ENCODE measurements at regions not wholly inside any gene's neighbourhood (a gene's known extent, or its start where the extent isn't known, plus 50 kb on each side); places are given as distances from the start of the nearest gene placed in this dataset.

DNA sequence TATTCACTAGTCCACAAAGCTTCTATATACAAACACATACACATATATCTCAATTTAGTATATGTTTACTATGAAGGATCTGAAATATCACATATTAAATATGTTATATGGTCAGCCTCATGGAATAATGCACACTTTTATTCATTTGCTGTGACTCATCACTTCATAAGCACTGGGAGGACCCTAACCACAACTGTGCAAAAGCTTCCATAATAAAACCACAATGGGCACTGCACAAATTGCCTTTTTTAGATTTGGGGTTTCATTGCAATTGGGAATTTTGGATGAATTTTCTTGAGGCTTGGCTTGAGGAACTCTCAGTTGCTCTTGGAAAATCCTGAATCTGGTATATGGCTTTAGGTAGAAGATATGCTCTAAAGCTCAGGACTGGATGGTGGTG is 399.4 kb downstream of the C12orf75 start:
- no peak overlapping the region for H3K4me3 Mint-ChIP-seq
- no peaks in the 10 kb centered on the region for H3K4me1 Mint-ChIP-seq
- DNase-seq (no peak), ATAC-seq (replicated peaks) (no peak)
- no peaks in the 10 kb centered on the region for H3K9me3 Mint-ChIP-seq
- no peak overlapping the region for H3K27ac Mint-ChIP-seq
- H3K36me3 Mint-ChIP-seq, result no peaks in the 10 kb centered on the region
- H3K27me3 Mint-ChIP-seq, result peaks cover 0 to 5% of the 10 kb centered on the region in 2 donors

DNA sequence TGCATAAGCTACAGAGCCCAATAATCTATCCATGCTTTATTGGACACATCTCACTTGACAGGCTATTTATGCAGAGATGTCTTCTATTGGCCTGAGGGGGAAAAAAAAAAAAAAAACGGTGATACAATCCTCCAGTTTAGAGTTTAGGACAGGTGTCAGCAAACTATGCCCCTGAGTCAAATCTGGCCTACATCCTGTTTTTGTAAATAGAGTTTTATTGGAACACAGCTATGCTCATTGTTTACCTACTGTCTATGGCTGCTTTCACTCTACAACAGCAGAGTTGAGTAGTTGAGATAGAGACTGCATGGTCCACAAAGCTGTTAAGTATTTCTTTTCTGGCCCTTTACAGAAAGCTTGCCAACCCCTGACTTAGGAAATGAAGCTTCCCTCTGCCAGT is 403.1 kb downstream of the C12orf75 start:
- Mint-ChIP-seq H3K4me3 (no peak overlapping the region), H3K27me3 (peaks cover 0 to 5% of the 10 kb centered on the region in 2 donors), H3K36me3 (no peaks in the 10 kb centered on the region), H3K9me3 (no peaks in the 10 kb centered on the region), H3K27ac (no peak overlapping the region), H3K4me1 (no peaks in the 10 kb centered on the region)
- ATAC-seq (replicated peaks) (no peak), DNase-seq (no peak)

DNA sequence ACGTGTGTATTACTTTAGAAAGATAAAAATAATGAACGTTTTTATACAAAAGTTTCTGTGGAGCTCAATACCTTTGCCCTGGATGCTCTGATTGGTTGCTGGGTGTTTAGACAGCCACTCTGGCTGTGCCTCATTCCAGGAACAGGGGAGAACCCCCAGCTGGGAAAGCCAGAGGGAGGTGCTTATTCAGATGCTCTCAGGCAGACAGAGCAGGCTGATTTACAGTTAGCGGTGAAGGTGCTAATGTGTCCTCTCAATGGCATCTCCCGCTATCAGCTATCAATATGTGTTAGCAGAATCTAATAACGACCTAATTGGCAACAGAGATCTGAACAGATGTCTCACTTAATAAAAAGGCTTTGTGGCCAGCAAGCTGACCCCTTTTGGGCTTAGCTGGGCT is 402.3 kb downstream of the NUAK1 start:
- H3K4me1 Mint-ChIP-seq, result no peaks in the 10 kb centered on the region
- no peak overlapping the region for H3K27ac Mint-ChIP-seq
- H3K9me3 Mint-ChIP-seq, result no peaks in the 10 kb centered on the region
- H3K4me3 Mint-ChIP-seq, result no peak overlapping the region
- no peaks in the 10 kb centered on the region for H3K36me3 Mint-ChIP-seq
- ATAC-seq (replicated peaks) (no peak), DNase-seq (no peak)
- no peaks in the 10 kb centered on the region for H3K27me3 Mint-ChIP-seq

DNA sequence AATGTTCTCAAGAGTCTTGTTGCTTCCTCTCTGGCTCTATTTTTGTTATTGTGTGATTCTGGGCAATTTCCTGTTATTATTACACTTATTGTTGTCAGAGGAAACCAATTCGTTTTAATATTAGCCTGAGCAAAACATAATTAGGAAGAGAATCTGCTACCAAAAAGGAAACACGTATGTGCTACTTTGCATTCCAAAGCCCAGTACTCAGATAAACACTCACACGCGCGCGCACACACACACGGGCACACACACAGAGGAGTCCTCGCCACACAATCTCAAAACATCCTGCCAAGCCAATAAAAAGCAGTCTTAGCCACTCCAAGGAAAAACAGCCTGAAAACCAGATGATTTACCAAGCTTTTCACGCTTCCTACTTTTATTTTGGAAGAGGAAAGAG is 400.7 kb downstream of the NUAK1 start:
- ATAC-seq (replicated peaks) (no peak), DNase-seq (no peak)
- Mint-ChIP-seq H3K4me1 (no peaks in the 10 kb centered on the region), H3K9me3 (no peaks in the 10 kb centered on the region), H3K27me3 (peaks cover 0 to 4% of the 10 kb centered on the region in 2 donors), H3K36me3 (no peaks in the 10 kb centered on the region), H3K4me3 (no peak overlapping the region), H3K27ac (no peak overlapping the region)

DNA sequence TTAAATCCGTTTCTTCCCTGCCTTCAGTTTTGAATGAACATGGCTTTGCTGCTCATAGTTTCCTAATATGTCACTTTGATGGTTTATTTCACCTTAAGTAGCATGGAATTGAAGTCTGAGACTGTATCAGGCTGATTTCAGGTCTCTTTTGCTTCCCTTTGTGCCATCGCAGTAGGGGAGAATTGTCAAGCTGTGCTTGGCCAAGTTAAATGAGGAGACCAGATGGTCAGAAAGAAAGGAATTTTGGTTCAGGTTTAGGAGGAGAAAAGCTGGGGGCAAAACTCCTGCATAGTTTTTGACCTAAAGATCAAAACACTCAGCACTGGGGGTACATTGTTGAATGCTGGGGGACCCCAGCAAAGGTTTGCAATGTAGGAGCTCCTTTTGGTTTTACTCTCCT is 398.4 kb downstream of the NUAK1 start:
- H3K9me3 Mint-ChIP-seq, result no peaks in the 10 kb centered on the region
- ATAC-seq (replicated peaks) (no peak), DNase-seq (no peak)
- H3K4me3 Mint-ChIP-seq, result no peak overlapping the region
- H3K36me3 Mint-ChIP-seq, result no peaks in the 10 kb centered on the region
- H3K27me3 Mint-ChIP-seq, result peaks cover 0 to 4% of the 10 kb centered on the region in 2 donors
- H3K4me1 Mint-ChIP-seq, result no peaks in the 10 kb centered on the region
- no peak overlapping the region for H3K27ac Mint-ChIP-seq

DNA sequence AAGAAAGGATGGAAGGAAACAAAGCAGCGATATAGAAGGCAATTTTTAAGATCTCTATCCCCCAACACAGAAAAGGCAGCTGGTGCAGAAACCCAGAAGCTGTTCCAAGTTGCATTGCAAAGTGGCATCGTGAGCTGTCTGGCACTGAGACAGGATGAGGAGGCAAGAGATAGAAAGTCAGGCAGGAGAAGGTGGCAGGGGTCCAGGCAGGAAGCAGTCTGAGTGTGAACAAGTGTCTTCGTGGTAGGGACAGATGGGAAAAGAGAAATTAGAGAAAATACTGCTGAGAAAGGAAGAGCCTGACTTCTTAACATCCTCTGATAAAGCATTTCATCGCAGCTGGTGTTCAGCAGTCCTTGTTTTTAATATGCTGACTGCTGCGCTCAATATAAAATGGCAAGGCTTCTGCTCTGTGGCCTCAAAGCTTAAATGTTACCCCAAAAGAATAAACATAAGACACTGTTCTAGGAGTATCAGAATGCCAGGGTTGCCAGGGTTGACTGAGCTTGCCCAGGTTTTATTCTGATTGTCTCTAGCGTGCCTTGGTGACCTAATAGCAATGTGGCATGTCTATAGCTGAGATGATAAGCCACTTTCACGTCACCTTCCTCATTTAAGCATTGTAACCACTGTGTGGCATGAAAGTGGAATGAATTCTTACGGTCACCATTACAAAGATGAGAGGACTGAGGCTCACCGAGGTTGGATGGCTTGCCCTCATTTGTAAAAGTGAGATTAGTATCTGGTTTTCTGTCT is 397.6 kb downstream of the NUAK1 start:
- H3K4me3 Mint-ChIP-seq, result no peak overlapping the region

DNA sequence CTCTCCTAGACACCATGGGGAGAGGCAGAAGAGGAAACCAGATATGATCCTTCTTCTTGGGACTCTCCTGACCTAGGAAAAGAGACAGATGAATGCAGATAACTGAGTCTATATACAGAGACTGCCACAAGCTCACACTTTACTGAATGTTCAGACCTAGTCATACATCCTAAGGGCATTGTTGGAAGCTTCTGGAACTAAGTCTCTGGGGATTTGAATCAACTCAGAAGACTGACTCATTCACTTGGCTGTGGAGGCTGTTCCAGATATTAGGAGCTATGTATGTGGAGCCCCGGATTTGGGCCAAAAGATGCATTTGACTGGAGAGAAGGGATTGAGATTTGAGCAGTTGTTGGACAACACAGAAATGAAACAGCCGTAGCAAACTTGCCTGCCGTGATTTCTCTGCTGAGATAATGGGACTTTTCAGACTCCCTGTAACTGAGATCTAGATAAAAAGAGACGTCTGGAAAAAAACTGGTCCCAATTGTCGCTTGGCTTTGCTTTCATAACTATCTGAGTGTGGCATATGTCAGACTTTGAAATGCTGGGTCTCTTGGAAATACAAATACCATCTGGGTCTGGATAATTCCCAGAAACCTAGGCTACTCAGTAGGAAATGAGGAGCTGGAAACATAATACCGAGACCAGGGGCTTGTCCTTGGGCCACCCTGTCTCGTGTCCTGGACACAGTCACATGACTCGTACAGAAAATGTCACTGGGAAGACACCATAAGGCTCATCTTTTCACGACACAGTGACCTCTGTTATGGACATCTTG is 396.8 kb downstream of the NUAK1 start:
- Mint-ChIP-seq H3K27ac (no peak overlapping the region), H3K4me3 (no peak overlapping the region), H3K9me3 (no peaks in the 10 kb centered on the region), H3K4me1 (no peaks in the 10 kb centered on the region), H3K27me3 (peaks cover 0 to 4% of the 10 kb centered on the region in 2 donors), H3K36me3 (no peaks in the 10 kb centered on the region)
- DNase-seq (no peak), ATAC-seq (replicated peaks) (no peak)

More for the DNA sequence above, 397.6 kb downstream of the NUAK1 start:
- no peaks in the 10 kb centered on the region for H3K4me1 Mint-ChIP-seq
- H3K27ac Mint-ChIP-seq, result no peak overlapping the region
- H3K27me3 Mint-ChIP-seq, result peaks cover 0 to 4% of the 10 kb centered on the region in 2 donors
- DNase-seq, result no peak
- H3K9me3 Mint-ChIP-seq, result no peaks in the 10 kb centered on the region
- no peak for ATAC-seq (replicated peaks)
- H3K36me3 Mint-ChIP-seq, result no peaks in the 10 kb centered on the region

DNA sequence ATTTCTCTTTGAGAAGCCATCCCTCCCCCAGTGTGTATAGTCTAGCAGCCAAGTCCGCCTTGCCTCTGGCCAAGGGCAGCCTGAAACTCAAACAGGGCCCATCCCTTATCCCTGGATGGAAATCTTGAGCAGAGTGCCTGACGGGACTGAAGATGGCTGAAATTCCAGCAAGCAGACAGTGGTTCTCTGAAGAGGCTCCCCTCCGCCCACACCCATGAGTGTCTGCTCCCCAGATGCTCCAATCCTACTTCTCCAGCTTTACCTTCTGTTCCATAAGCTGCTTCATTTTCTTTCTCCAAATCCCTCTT is 396.2 kb downstream of the NUAK1 start:
- DNase-seq (no peak), ATAC-seq (replicated peaks) (no peak)
- Mint-ChIP-seq H3K9me3 (no peaks in the 10 kb centered on the region), H3K36me3 (no peaks in the 10 kb centered on the region), H3K27ac (no peak overlapping the region), H3K27me3 (peaks cover 0 to 4% of the 10 kb centered on the region in 2 donors), H3K4me3 (no peak overlapping the region), H3K4me1 (no peaks in the 10 kb centered on the region)

DNA sequence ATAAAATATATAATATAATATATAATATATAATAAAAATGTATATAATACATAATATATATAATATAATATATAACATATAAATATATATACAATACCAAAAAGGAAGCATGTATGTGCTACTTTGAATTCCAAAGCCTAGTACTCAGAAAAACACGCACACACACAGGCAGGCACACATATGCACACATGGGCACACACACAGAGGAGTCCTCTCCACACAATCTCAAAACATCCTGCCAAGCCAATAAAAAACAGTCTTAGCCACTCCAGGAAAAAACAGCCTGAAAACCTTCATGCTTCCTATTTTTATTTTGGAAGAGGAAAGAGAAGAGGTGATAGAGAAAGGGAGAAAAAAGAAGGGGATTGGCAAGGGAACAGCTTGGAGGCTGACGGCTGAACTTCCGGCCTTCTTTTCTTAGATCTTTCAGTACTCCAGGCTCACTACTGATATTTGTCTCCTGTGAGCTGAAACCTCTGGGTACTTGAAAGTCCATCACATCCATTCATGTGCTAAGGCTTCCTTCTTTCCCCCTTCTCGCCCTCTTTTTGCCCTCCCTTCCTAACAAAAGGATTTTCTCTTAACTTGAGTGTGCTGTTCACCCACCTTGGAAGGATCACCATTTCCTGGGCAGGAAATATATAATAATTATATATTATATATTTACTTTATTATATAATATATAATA is 394.2 kb downstream of the NUAK1 start:
- no peaks in the 10 kb centered on the region for H3K9me3 Mint-ChIP-seq
- no peak for ATAC-seq (replicated peaks)

DNA sequence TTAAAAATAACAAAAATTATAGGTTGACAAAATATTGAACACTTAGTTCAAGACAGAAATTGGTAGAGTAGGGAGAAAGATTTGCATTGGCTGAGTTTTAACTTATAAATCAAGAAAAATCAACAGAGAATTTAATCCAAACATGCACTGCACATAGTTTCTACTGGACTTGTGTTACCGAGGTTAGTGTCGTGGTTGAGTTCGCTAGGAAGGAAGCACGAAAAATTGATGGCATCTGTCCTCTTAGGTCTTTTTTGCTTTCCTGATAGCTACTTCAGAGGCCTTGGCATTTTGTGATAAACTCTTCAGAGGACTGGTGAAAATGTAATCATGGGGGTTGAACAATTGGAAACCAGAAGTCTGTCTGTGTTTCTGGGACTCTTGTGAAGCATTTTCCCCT is 392.9 kb downstream of the NUAK1 start:
- DNase-seq, result no peak
- Mint-ChIP-seq H3K27ac (no peak overlapping the region), H3K27me3 (peaks cover 0 to 4% of the 10 kb centered on the region in 2 donors), H3K36me3 (no peaks in the 10 kb centered on the region), H3K9me3 (no peaks in the 10 kb centered on the region), H3K4me1 (no peaks in the 10 kb centered on the region), H3K4me3 (no peak overlapping the region)
- no peak for ATAC-seq (replicated peaks)

More for the DNA sequence above, 394.2 kb downstream of the NUAK1 start:
- Mint-ChIP-seq H3K4me3 (no peak overlapping the region), H3K27me3 (peaks cover 0 to 4% of the 10 kb centered on the region in 2 donors), H3K36me3 (no peaks in the 10 kb centered on the region), H3K27ac (no peak overlapping the region), H3K4me1 (no peaks in the 10 kb centered on the region)
- no peak for DNase-seq

DNA sequence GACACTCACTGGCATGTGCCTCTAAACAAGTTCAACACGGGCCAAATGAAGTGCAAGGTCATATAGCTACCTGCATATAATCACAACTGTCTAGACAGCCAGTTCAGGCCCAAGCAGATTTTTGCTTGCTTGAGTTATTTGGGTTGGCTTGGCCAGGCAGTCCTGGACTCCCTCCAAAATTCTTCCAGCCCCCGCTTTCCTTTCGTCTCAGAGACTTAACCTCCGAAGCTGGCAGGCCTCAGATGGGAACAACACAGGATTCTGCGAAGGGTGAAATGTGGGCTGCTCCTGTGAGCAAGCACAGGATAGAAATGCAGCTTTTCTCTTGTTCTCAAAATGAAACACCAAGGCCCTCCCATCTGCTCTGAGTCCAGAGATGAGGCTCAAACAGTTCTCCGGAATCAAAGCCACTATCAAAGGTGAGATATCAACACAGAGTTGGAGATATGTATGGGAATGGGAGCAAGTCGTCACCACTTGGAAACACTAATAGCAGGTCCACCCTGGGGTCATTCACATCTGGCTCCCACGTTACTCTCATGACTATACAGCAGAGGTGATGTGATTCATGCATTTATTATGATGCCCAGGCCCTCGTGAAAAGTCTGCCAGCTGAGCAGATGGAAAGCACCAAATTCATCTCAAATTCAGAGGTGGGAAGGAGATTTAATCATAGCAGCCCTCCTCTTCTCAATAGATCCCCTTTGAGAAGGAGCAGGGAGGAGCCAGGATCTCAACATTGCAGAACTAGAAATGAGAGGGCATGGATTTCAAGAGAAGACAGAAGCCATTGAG is 389.8 kb downstream of the NUAK1 start:
- no peaks in the 10 kb centered on the region for H3K4me1 Mint-ChIP-seq
- no peaks in the 10 kb centered on the region for H3K9me3 Mint-ChIP-seq
- no peak overlapping the region for H3K4me3 Mint-ChIP-seq
- H3K36me3 Mint-ChIP-seq, result no peaks in the 10 kb centered on the region
- H3K27ac Mint-ChIP-seq, result no peak overlapping the region
- H3K27me3 Mint-ChIP-seq, result no peaks in the 10 kb centered on the region
- ATAC-seq (replicated peaks), result no peak
- DNase-seq, result no peak

DNA sequence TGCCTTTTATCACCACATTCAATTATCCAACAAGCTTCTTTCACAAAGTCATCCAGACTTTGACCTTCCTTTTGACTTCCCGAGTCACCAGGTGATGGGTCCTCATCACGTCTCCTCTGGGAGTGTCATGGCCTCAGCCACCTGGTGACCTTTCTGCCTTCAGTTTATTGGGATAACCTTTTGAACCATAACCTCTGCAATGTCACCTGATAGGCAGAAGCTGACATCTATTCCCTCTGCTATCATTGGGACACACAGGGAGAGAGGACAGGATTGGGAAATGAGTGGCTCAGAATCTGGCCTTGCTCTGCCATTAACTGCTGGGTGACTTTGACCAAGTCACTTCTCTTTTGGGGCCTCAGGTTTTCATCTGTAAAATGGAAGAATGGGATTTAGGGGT is 388.7 kb downstream of the NUAK1 start:
- Mint-ChIP-seq H3K4me3 (no peak overlapping the region), H3K27me3 (no peaks in the 10 kb centered on the region), H3K36me3 (no peaks in the 10 kb centered on the region), H3K27ac (no peak overlapping the region), H3K9me3 (no peaks in the 10 kb centered on the region), H3K4me1 (no peaks in the 10 kb centered on the region)
- ATAC-seq (replicated peaks) (no peak), DNase-seq (no peak)

DNA sequence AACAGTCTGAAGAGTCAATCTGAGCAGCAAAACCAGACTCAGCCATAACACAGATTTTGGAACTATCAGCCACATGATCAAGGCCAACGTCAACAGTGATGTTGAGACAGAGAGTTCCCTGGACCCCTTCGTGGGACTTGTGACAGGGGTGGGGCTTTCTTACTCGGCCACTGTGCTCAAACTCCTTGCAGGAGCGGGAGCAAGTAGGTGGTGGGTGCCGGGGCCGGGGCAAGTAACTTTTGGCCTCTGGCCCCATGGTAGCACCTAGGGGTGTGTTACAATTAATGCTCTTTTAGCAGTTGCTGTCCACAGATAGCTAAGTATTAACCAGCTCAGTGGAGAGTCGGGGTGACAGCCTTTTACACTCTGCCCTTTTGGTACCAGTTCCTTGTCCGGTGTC is 384.4 kb downstream of the NUAK1 start:
- Mint-ChIP-seq H3K9me3 (no peaks in the 10 kb centered on the region), H3K27ac (no peak overlapping the region), H3K36me3 (no peaks in the 10 kb centered on the region), H3K4me3 (no peak overlapping the region), H3K27me3 (no peaks in the 10 kb centered on the region), H3K4me1 (no peaks in the 10 kb centered on the region)
- no peak for DNase-seq
- ATAC-seq (replicated peaks), result no peak

DNA sequence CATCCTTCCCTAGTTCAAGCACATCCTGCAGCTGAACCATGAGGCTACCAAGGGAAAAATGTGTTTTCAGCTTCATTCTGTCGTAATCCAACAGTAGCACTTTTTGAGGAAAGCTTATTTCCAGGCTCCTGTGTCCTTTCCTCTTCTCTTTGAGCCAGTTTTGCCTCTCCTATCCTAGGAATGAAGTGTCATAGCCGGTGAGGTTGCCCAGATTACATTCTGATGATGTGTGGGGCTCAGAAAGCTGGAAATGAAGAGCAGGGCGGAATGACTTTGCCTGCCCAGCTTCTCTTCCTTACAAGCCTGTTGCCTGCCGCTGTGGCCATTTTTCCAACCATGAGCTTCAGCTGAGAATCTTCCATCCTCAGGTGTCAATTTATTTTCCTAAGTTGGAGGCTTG is 381.8 kb downstream of the NUAK1 start:
- no peak overlapping the region for H3K27ac Mint-ChIP-seq
- peaks cover 0 to 8% of the 10 kb centered on the region in 2 donors for H3K27me3 Mint-ChIP-seq
- H3K9me3 Mint-ChIP-seq, result no peaks in the 10 kb centered on the region
- H3K4me1 Mint-ChIP-seq, result no peaks in the 10 kb centered on the region
- ATAC-seq (replicated peaks) (no peak), DNase-seq (no peak)
- H3K36me3 Mint-ChIP-seq, result no peaks in the 10 kb centered on the region
- no peak overlapping the region for H3K4me3 Mint-ChIP-seq
